HEK293 (cell line): ENCODE measurements at regions not wholly inside any gene's neighbourhood (a gene's known extent, or its start where the extent isn't known, plus 50 kb on each side); places are given as distances from the start of the nearest gene placed in this dataset.

Experiments used
- ATF2 ChIP-seq: fragments of 450-650 bp; formaldehyde crosslinking; IDR thresholded peaks from 2 replicates; pipeline ENCODE4 v1.5.1; 2016; ENCODE audit warnings: missing biosample characterization, missing genetic modification characterization, low read depth
- FEZF1 ChIP-seq: fragments of 450-650 bp; formaldehyde crosslinking; IDR thresholded peaks from 2 replicates; pipeline ENCODE4 v1.5.1; 2016; ENCODE audit warnings: missing biosample characterization, missing genetic modification characterization
- MYNN ChIP-seq: fragments of 450-650 bp; formaldehyde crosslinking; IDR thresholded peaks from 2 replicates; pipeline ENCODE4 v1.5.1; 2016; ENCODE audit warnings: missing biosample characterization, missing genetic modification characterization, borderline replicate concordance
- OSR2 ChIP-seq: fragments of 450-650 bp; formaldehyde crosslinking; IDR thresholded peaks from 2 replicates; pipeline ENCODE4 v1.5.1; 2016; ENCODE audit warnings: missing biosample characterization, missing genetic modification characterization
- PRDM6 ChIP-seq: fragments of 450-650 bp; formaldehyde crosslinking; IDR thresholded peaks from 2 replicates; pipeline ENCODE4 v1.5.1; 2017; ENCODE audit warnings: missing biosample characterization, missing genetic modification characterization
- SCRT2 ChIP-seq: fragments of 450-650 bp; formaldehyde crosslinking; IDR thresholded peaks from 2 replicates; pipeline ENCODE4 v1.5.1; 2016; ENCODE audit warnings: missing biosample characterization, missing genetic modification characterization
- WT1 ChIP-seq: fragments of 450-650 bp; formaldehyde crosslinking; IDR thresholded peaks from 2 replicates; pipeline ENCODE4 v1.5.1; 2016; ENCODE audit warnings: missing biosample characterization, missing genetic modification characterization
- ZBTB17 ChIP-seq: fragments of 450-650 bp; formaldehyde crosslinking; IDR thresholded peaks from 2 replicates; pipeline ENCODE4 v1.5.1; 2016; ENCODE audit warnings: missing biosample characterization, missing genetic modification characterization
- ZBTB44 ChIP-seq: fragments of 450-650 bp; IDR thresholded peaks from 2 replicates; pipeline ENCODE4 v1.5.1; 2018; ENCODE audit warnings: missing biosample characterization, mild to moderate bottlenecking, missing genetic modification characterization
- ZIC2 ChIP-seq: fragments of 450-650 bp; formaldehyde crosslinking; IDR thresholded peaks from 2 replicates; pipeline ENCODE4 v1.5.1; 2016; ENCODE audit warnings: missing biosample characterization, missing genetic modification characterization
- ZNF10 ChIP-seq: fragments of 450-650 bp; formaldehyde crosslinking; IDR thresholded peaks from 2 replicates; pipeline ENCODE4 v1.5.1; 2017; ENCODE audit warnings: missing biosample characterization, missing genetic modification characterization
- ZNF18 ChIP-seq: fragments of 450-650 bp; formaldehyde crosslinking; IDR thresholded peaks from 2 replicates; pipeline ENCODE4 v1.5.1; 2016; ENCODE audit warnings: missing biosample characterization, missing genetic modification characterization
- ZNF302 ChIP-seq: fragments of 450-650 bp; formaldehyde crosslinking; IDR thresholded peaks from 2 replicates; pipeline ENCODE4 v1.5.1; 2016; ENCODE audit warnings: missing biosample characterization, missing genetic modification characterization, low read depth
- ZNF391 ChIP-seq: fragments of 450-650 bp; formaldehyde crosslinking; IDR thresholded peaks from 2 replicates; pipeline ENCODE4 v1.5.1; 2016; ENCODE audit warnings: low read depth, missing biosample characterization, missing genetic modification characterization, borderline replicate concordance
- ZNF398 ChIP-seq: fragments of 450-650 bp; formaldehyde crosslinking; IDR thresholded peaks from 2 replicates; pipeline ENCODE4 v1.5.1; 2017; ENCODE audit warnings: missing biosample characterization, missing genetic modification characterization
- ZNF596 ChIP-seq: fragments of 450-650 bp; IDR thresholded peaks from 2 replicates; pipeline ENCODE4 v1.5.0; 2018; ENCODE audit warnings: missing biosample characterization, mild to moderate bottlenecking, missing genetic modification characterization, moderate library complexity
- ZNF843 ChIP-seq: fragments of 450-650 bp; formaldehyde crosslinking; IDR thresholded peaks from 2 replicates; pipeline ENCODE4 v1.5.1; 2016; ENCODE audit warnings: missing biosample characterization, missing genetic modification characterization
- ZSCAN16 ChIP-seq: fragments of 450-650 bp; formaldehyde crosslinking; IDR thresholded peaks from 2 replicates; pipeline ENCODE4 v1.5.1; 2016; ENCODE audit warnings: missing biosample characterization, missing genetic modification characterization
- ZXDB ChIP-seq: fragments of 450-650 bp; formaldehyde crosslinking; IDR thresholded peaks from 2 replicates; pipeline ENCODE4 v1.5.1; 2016; ENCODE audit warnings: missing biosample characterization, missing genetic modification characterization

- TF ChIP-seq ZBTB44, result peak; percentile 90
- peak; percentile 40; the same call in 1 of the 2 replicates for TF ChIP-seq MYNN (tag by site-specific recombination)
- peak; percentile 85 for TF ChIP-seq OSR2 (tag by site-specific recombination)
- peak; percentile 94 for TF ChIP-seq FEZF1
- peak; percentile 91 for TF ChIP-seq ZNF843 (tag by site-specific recombination)
- 0 out of 2 replicates have a peak, but pooled peaks have one; percentile 6 for TF ChIP-seq ATF2 (tag by site-specific recombination)
- TF ChIP-seq ZSCAN16 (tag by site-specific recombination), result no peak
- peak; percentile 58; the same call in 1 of the 2 replicates for TF ChIP-seq SCRT2 (tag by site-specific recombination)
- TF ChIP-seq ZNF596 (tag by site-specific recombination), result peak; percentile 67
- TF ChIP-seq ZNF391 (tag by site-specific recombination), result no peak
- 0 out of 2 replicates have a peak, but pooled peaks have one; percentile 10 for TF ChIP-seq ZIC2 (tag by site-specific recombination)
- 0 out of 2 replicates have a peak, but pooled peaks have one; percentile 11 for TF ChIP-seq ZNF18
- TF ChIP-seq ZNF10 (tag by site-specific recombination), result no peak
- TF ChIP-seq ZXDB (tag by site-specific recombination), result peak; percentile 77
- peak; percentile 86 for TF ChIP-seq PRDM6 (tag by site-specific recombination)
- TF ChIP-seq ZBTB17 (tag by site-specific recombination), result peak; percentile 53
- TF ChIP-seq WT1 (tag by site-specific recombination), result peak; percentile 92
- TF ChIP-seq ZNF398, result 0 out of 2 replicates have a peak, but pooled peaks have one; percentile 13
- no peak for TF ChIP-seq ZNF302
Observed at GRCh38 chr5:84816746-84817547, 432.3 kb upstream of the EDIL3 start (continued).
